Prostate gland (tissue), 2 donors: ENCODE measurements at regions not wholly inside any gene's neighbourhood (a gene's known extent, or its start where the extent isn't known, plus 50 kb on each side); places are given as distances from the start of the nearest gene placed in this dataset.

Experiments used
- POLR2A ChIP-seq: fragments of 450-650 bp; IDR thresholded peaks from one replicate; pipeline ENCODE4 v1.6.1; 2016; ENCODE audit warnings: antibody characterized with exemption, mild to moderate bottlenecking
- POLR2AphosphoS5 ChIP-seq: sonication (generic); formaldehyde crosslinking; IDR thresholded peaks from one replicate; pipeline ENCODE4 v1.6.1; 2017; ENCODE audit warnings: antibody characterized with exemption
- TF ChIP-seq, protein P1 (sequence below), 4 experiments: fragments of 200-600 bp in 2 of 4; fragments of 450-650 bp in 2 of 4; sonication (generic) in 2 of 4; IDR thresholded peaks; 1 replicate in 3 of 4; 2 replicates in 1 of 4; pipeline ENCODE4 v1.5.1; 2016 to 2019; ENCODE audit warnings: antibody characterized with exemption in 4 of 4, mild to moderate bottlenecking in 2 of 4, moderate library complexity in 2 of 4

- TF ChIP-seq POLR2A (no peak), POLR2AphosphoS5 (no peak)
- TF ChIP-seq, protein P1, sequence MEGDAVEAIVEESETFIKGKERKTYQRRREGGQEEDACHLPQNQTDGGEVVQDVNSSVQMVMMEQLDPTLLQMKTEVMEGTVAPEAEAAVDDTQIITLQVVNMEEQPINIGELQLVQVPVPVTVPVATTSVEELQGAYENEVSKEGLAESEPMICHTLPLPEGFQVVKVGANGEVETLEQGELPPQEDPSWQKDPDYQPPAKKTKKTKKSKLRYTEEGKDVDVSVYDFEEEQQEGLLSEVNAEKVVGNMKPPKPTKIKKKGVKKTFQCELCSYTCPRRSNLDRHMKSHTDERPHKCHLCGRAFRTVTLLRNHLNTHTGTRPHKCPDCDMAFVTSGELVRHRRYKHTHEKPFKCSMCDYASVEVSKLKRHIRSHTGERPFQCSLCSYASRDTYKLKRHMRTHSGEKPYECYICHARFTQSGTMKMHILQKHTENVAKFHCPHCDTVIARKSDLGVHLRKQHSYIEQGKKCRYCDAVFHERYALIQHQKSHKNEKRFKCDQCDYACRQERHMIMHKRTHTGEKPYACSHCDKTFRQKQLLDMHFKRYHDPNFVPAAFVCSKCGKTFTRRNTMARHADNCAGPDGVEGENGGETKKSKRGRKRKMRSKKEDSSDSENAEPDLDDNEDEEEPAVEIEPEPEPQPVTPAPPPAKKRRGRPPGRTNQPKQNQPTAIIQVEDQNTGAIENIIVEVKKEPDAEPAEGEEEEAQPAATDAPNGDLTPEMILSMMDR (IDR thresholded peaks at IDR 0.05), result no peak
Observed at GRCh38 chr7:130951976-130952876, 218.2 kb upstream of the KLF14 start.
